K562 (cell line): ENCODE measurements at regions not wholly inside any gene's neighbourhood (a gene's known extent, or its start where the extent isn't known, plus 50 kb on each side); places are given as distances from the start of the nearest gene placed in this dataset.
A peak's percentile ranks its signal among the peaks of the same experiment; 100 is the strongest.

Experiments
- BRCA1 ChIP-seq, 2 experiments: fragments of 450-650 bp in 1 of 2; sonication (generic) in 1 of 2; formaldehyde crosslinking in 1 of 2; IDR thresholded peaks; 2 replicates each; pipeline versions ENCODE4 v1.5.0 to v1.6.1; 2017 to 2020; ENCODE audit warnings: mild to moderate bottlenecking in 1 of 2, missing genetic modification reagents in 1 of 2
- CEBPG ChIP-seq, 3 experiments: fragments of 200-800 bp in 1 of 3; sonication (Bioruptor generic) in 1 of 3; sonication (generic) in 1 of 3; formaldehyde crosslinking in 1 of 3; IDR thresholded peaks in 2 of 3; conservative IDR thresholded peaks in 1 of 3; 2 replicates each; pipeline versions ENCODE4 v1.6.1 to v1.8.0; 2016 to 2022; ENCODE audit warnings: missing compliant biosample characterization in 2 of 3, missing genetic modification characterization in 2 of 3, mild to moderate bottlenecking in 1 of 3, missing genetic modification reagents in 1 of 3
- DIDO1 ChIP-seq: fragments of 450-650 bp; IDR thresholded peaks from 2 replicates; pipeline ENCODE4 v1.6.1; 2016; ENCODE audit warnings: low read depth, missing biosample characterization, missing genetic modification characterization
- FOSL1 ChIP-seq: fragments of 200-800 bp; sonication (Bioruptor generic); conservative IDR thresholded peaks from 2 replicates; pipeline ENCODE4 v1.6.1; 2016; ENCODE audit warnings: missing genetic modification characterization, missing compliant biosample characterization
- KDM4B ChIP-seq, 2 experiments: fragments of 450-650 bp in 1 of 2; sonication (generic) in 1 of 2; IDR thresholded peaks; 2 replicates each; pipeline ENCODE4 v1.6.1; 2016 to 2017; ENCODE audit warnings: borderline replicate concordance in 2 of 2, antibody characterized with exemption in 1 of 2, low read depth in 1 of 2, mild to moderate bottlenecking in 1 of 2
- NCOA1 ChIP-seq: fragments of 450-650 bp; IDR thresholded peaks from 2 replicates; pipeline ENCODE4 v1.6.1; 2016; ENCODE audit warnings: low read depth
- NONO ChIP-seq, 2 experiments: fragments of 200-400 bp in 1 of 2; fragments of 450-650 bp in 1 of 2; formaldehyde crosslinking in 1 of 2; IDR thresholded peaks; 2 replicates each; pipeline ENCODE4 v1.6.1; 2017; ENCODE audit warnings: low read depth in 2 of 2, mild to moderate bottlenecking in 2 of 2, moderate library complexity in 2 of 2, low read length in 1 of 2
- POLR2AphosphoS5 ChIP-seq: IDR thresholded peaks from 2 replicates; pipeline ENCODE4 v1.6.1; 2011; ENCODE audit warnings: mild to moderate bottlenecking, low read depth, low read length, moderate library complexity; ENCODE audit not compliant: control insufficient read depth, insufficient read depth
- PRDM10 ChIP-seq: fragments of 450-650 bp; IDR thresholded peaks from 2 replicates; pipeline ENCODE4 v1.6.1; 2018; ENCODE audit not compliant: partially characterized antibody
- RFX1 ChIP-seq: fragments of 450-650 bp; IDR thresholded peaks from 2 replicates; pipeline ENCODE4 v1.6.1; 2016; ENCODE audit warnings: mild to moderate bottlenecking, moderate library complexity
- RUNX1 ChIP-seq: sonication (generic); IDR thresholded peaks from 2 replicates; pipeline ENCODE4 v1.6.1; 2016; ENCODE audit warnings: antibody characterized with exemption, low read depth
- SAFB ChIP-seq: fragments of 200-400 bp; formaldehyde crosslinking; IDR thresholded peaks from 2 replicates; pipeline ENCODE4 v1.6.1; 2017; ENCODE audit warnings: low read depth, low read length, borderline replicate concordance
- TAL1 ChIP-seq: fragments of 450-650 bp; IDR thresholded peaks from 2 replicates; pipeline ENCODE4 v1.6.1; 2016; ENCODE audit warnings: mild to moderate bottlenecking
- TRIM25 ChIP-seq: fragments of 450-650 bp; IDR thresholded peaks from 2 replicates; pipeline ENCODE4 v1.7.0; 2016; ENCODE audit warnings: borderline replicate concordance
- TSC22D4 ChIP-seq: fragments of 450-650 bp; IDR thresholded peaks from 2 replicates; pipeline ENCODE4 v1.6.1; 2016; ENCODE audit warnings: missing genetic modification characterization, missing biosample characterization, control low read depth
- XRCC3 ChIP-seq: fragments of 450-650 bp; IDR thresholded peaks from 2 replicates; pipeline ENCODE4 v1.6.1; 2017; ENCODE audit warnings: mild to moderate bottlenecking, moderate library complexity
- ZFP1 ChIP-seq: fragments of 450-650 bp; formaldehyde crosslinking; IDR thresholded peaks from 2 replicates; pipeline ENCODE4 v1.4.0; 2020; ENCODE audit warnings: mild to moderate bottlenecking, mixed read lengths
- TF ChIP-seq, protein P1 (sequence below), 2 experiments: fragments of 450-650 bp in 1 of 2; IDR thresholded peaks; 2 replicates each; pipeline ENCODE4 v1.6.1; 2011 to 2017; ENCODE audit warnings: low read depth in 2 of 2, antibody characterized with exemption in 1 of 2, borderline replicate concordance in 1 of 2, low read length in 1 of 2, mild to moderate bottlenecking in 1 of 2, mixed read lengths in 1 of 2; ENCODE audit not compliant: control insufficient read depth in 1 of 2
- TF ChIP-seq, protein P2 (sequence below), 2 experiments: fragments of 250-450 bp in 1 of 2; fragments of 450-650 bp in 1 of 2; sonication (Bioruptor Pico) in 1 of 2; IDR thresholded peaks; 2 replicates each; pipeline versions ENCODE4 v1.6.1 to v1.8.0; 2016 to 2021; ENCODE audit warnings: mild to moderate bottlenecking in 2 of 2, moderate library complexity in 2 of 2, missing compliant biosample characterization in 1 of 2, missing genetic modification characterization in 1 of 2

DNA sequence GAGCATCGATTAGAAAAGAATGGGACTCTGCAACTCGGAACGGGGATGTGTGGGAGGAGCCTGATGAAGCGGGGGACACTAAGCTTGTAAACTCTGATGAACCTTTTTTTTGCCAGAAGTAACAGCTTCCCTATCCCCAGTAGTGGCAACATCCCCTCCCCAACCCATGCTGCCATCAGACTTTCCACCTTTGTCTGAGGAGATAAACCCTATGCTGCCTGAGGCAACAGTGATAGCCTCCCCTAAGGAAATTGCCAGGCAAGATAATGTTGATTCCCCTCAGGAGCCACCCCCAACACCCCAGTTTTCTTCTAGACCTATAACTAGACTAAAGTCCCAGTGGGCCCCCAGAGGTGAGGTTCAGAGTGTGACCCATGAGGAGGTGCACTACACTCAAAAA lies 173.7 kb downstream of the AKR1D1 start (continued):
- TF ChIP-seq TRIM25: no peak
- 0 out of 2 replicates have a peak, but pooled peaks have one; percentile 19 for TF ChIP-seq FOSL1
- TF ChIP-seq NCOA1: no peak
- TF ChIP-seq TAL1: peak; percentile 81
- TF ChIP-seq RUNX1: no peak
- no peak for TF ChIP-seq ZFP1 (CRISPR knock-in tag)
- no peak for TF ChIP-seq CEBPG (CRISPR knock-in tag; IDR thresholded peaks at IDR 0.05)
- TF ChIP-seq CEBPG (tag; conservative IDR thresholded peaks at IDR 0.05 in 1 of 2, IDR thresholded peaks at IDR 0.05 in 1 of 2): no peak
- TF ChIP-seq TSC22D4 (tag): no peak
- no peak for TF ChIP-seq RFX1
- no peak for TF ChIP-seq BRCA1 (IDR thresholded peaks at IDR 0.05)
- no peak for TF ChIP-seq BRCA1 (CRISPR knock-in tag; IDR thresholded peaks at IDR 0.05)
- TF ChIP-seq POLR2AphosphoS5: no peak
- no peak for TF ChIP-seq XRCC3
- no peak for TF ChIP-seq KDM4B (IDR thresholded peaks at IDR 0.05; ENCODE audit: borderline replicate concordance in 2 of 2, low read depth in 1 of 2)
- TF ChIP-seq NONO (IDR thresholded peaks at IDR 0.05; ENCODE audit: low read depth in 2 of 2, low read length in 1 of 2): no peak
- TF ChIP-seq SAFB: no peak
- no peak for TF ChIP-seq DIDO1 (tag)
- TF ChIP-seq, protein P1, sequence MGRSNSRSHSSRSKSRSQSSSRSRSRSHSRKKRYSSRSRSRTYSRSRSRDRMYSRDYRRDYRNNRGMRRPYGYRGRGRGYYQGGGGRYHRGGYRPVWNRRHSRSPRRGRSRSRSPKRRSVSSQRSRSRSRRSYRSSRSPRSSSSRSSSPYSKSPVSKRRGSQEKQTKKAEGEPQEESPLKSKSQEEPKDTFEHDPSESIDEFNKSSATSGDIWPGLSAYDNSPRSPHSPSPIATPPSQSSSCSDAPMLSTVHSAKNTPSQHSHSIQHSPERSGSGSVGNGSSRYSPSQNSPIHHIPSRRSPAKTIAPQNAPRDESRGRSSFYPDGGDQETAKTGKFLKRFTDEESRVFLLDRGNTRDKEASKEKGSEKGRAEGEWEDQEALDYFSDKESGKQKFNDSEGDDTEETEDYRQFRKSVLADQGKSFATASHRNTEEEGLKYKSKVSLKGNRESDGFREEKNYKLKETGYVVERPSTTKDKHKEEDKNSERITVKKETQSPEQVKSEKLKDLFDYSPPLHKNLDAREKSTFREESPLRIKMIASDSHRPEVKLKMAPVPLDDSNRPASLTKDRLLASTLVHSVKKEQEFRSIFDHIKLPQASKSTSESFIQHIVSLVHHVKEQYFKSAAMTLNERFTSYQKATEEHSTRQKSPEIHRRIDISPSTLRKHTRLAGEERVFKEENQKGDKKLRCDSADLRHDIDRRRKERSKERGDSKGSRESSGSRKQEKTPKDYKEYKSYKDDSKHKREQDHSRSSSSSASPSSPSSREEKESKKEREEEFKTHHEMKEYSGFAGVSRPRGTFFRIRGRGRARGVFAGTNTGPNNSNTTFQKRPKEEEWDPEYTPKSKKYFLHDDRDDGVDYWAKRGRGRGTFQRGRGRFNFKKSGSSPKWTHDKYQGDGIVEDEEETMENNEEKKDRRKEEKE (IDR thresholded peaks at IDR 0.05; ENCODE audit: borderline replicate concordance in 1 of 2, control insufficient read depth in 1 of 2, low read depth in 2 of 2, low read length in 1 of 2): no peak
- TF ChIP-seq PRDM10: peak; percentile 44
- TF ChIP-seq, protein P2, sequence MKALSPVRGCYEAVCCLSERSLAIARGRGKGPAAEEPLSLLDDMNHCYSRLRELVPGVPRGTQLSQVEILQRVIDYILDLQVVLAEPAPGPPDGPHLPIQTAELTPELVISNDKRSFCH (CRISPR knock-in tag; IDR thresholded peaks at IDR 0.05): no peak
- TF ChIP-seq, protein P2 (tag; IDR thresholded peaks at IDR 0.05): no peak
